K562 (cell line): ENCODE measurements at regions not wholly inside any gene's neighbourhood (a gene's known extent, or its start where the extent isn't known, plus 50 kb on each side); places are given as distances from the start of the nearest gene placed in this dataset.

Experiments used
- ATAC-seq: fragments of 200-7000 bp; cut with Tn5 transposase; 3 replicates; pipeline ENCODE4 v1.9.1; 2020; ENCODE audit warnings: moderate library complexity
- BruUV-seq: library from RNA; stranded (reverse); fragments of 400-500 nt; replicated peaks from 2 replicates; lab custom pipeline; 2021; lab: Mats Ljungman, UMichigan
- CTCF ChIA-PET: fragments of 300-600 bp; formaldehyde crosslinking; extraction: SDS; loops from one replicate; lab custom pipeline; 2021; ENCODE audit warnings: low intra/inter-chr PET ratio; lab: Yijun Ruan, JAX
- POLR2A ChIA-PET: fragments of 300-600, 350-650 bp; sonication (Branson Sonifier 250); formaldehyde crosslinking; extraction: SDS; loops from one replicate; lab custom pipeline; 2021; ENCODE audit warnings: antibody characterized with exemption, inconsistent platforms; lab: Yijun Ruan, JAX
- DNase-seq, 4 experiments: peaks; one replicate each; pipeline versions ENCODE4 v3.0.0 to v3.0.0-alpha.2; 2011 to 2018; ENCODE audit warnings: low spot score in 3 of 4, mixed read lengths in 3 of 4; ENCODE audit errors: extremely low read depth in 1 of 4
- FAIRE-seq: peaks from 2 replicates; lab custom pipeline; 2011; peaks lifted over from hg19 to GRCh38; lab: Jason Lieb, UNC
- H2AFZ ChIP-seq: 2 replicates; pipeline ENCODE4 v1.6.0; 2011; ENCODE audit warnings: low read depth, low read length, control low read depth, inconsistent platforms
- H3K27ac ChIP-seq: fragments of 200-600 bp; 3 replicates; pipeline ENCODE4 v1.8.0; 2011; ENCODE audit warnings: low read depth, mild to moderate bottlenecking, control low read depth, inconsistent platforms, low read length, moderate library complexity, mixed read lengths; ENCODE audit errors: extremely low read depth
- H3K27me3 ChIP-seq, 2 experiments: fragments of 300-600 bp in 1 of 2; 2 replicates in 1 of 2; 3 replicates in 1 of 2; pipeline versions ENCODE4 v1.6.0 to v1.8.0; 2011; ENCODE audit warnings: inconsistent platforms in 2 of 2, low read length in 2 of 2, mild to moderate bottlenecking in 1 of 2, mixed read lengths in 1 of 2, moderate library complexity in 1 of 2; ENCODE audit not compliant: control insufficient read depth in 2 of 2, insufficient read depth in 2 of 2
- H3K36me3 ChIP-seq: fragments of 300-600 bp; 3 replicates; pipeline ENCODE4 v1.8.0; 2011; ENCODE audit warnings: mild to moderate bottlenecking, low read length, inconsistent platforms; ENCODE audit not compliant: control insufficient read depth, insufficient read depth
- H3K4me1 ChIP-seq, 2 experiments: fragments of 200-600 bp in 1 of 2; replicated peaks in 1 of 2; 2 replicates in 1 of 2; 3 replicates in 1 of 2; pipeline versions ENCODE4 v1.5.1 to v1.8.0; 2011; ENCODE audit warnings: inconsistent platforms in 2 of 2, low read length in 2 of 2, mild to moderate bottlenecking in 1 of 2, mixed read lengths in 1 of 2, moderate library complexity in 1 of 2; ENCODE audit not compliant: control insufficient read depth in 2 of 2, insufficient read depth in 2 of 2
- H3K4me2 ChIP-seq: 2 replicates; pipeline ENCODE4 v1.6.1; 2011; ENCODE audit warnings: low read length, control low read depth, inconsistent platforms, mixed read lengths; ENCODE audit not compliant: insufficient read depth
- H3K4me3 ChIP-seq: fragments of 200-600 bp; sonication (generic), shearing (Covaris generic); 2 replicates; pipeline ENCODE4 v1.5.1; 2016; ENCODE audit warnings: control low read depth, inconsistent platforms
- H3K79me2 ChIP-seq: fragments of 200-600 bp; 3 replicates; pipeline ENCODE4 v1.8.0; 2011; ENCODE audit warnings: low read length, inconsistent platforms; ENCODE audit not compliant: control insufficient read depth, insufficient read depth
- H3K9ac ChIP-seq, 2 experiments: 2 replicates each; pipeline versions ENCODE4 v1.6.0 to v1.6.1; 2011; ENCODE audit warnings: low read depth in 2 of 2, low read length in 2 of 2, control low read depth in 1 of 2, inconsistent platforms in 1 of 2, mild to moderate bottlenecking in 1 of 2, mixed read lengths in 1 of 2; ENCODE audit not compliant: insufficient read depth in 1 of 2
- H3K9me1 ChIP-seq: one replicate; pipeline ENCODE4 v1.6.0; 2011; ENCODE audit warnings: inconsistent platforms, mild to moderate bottlenecking, low read length, moderate library complexity; ENCODE audit not compliant: control insufficient read depth, insufficient read depth
- H3K9me3 ChIP-seq: replicated peaks from 2 replicates; pipeline ENCODE4 v1.5.1; 2011; ENCODE audit warnings: low read depth, low read length, inconsistent platforms; ENCODE audit not compliant: control insufficient read depth, insufficient read depth
- H4K20me1 ChIP-seq: replicated peaks from 2 replicates; pipeline ENCODE4 v1.6.1; 2011; ENCODE audit warnings: low read length, inconsistent platforms, mixed read lengths; ENCODE audit not compliant: control insufficient read depth, insufficient read depth
- EP300 ChIP-seq: IDR thresholded peaks from 2 replicates; pipeline ENCODE4 v1.6.1; 2012; ENCODE audit warnings: low read length, improper control_type of control experiment
- IRF2 ChIP-seq: sonication (generic); formaldehyde crosslinking; IDR thresholded peaks from 2 replicates; pipeline ENCODE4 v1.8.1; 2022; ENCODE audit warnings: mild to moderate bottlenecking, missing genetic modification reagents
- MAZ ChIP-seq, 2 experiments: fragments of 450-650 bp in 1 of 2; sonication (generic) in 1 of 2; formaldehyde crosslinking; IDR thresholded peaks in 1 of 2; conservative IDR thresholded peaks in 1 of 2; 2 replicates each; pipeline versions ENCODE4 v1.4.0 to v1.5.0; 2020; ENCODE audit warnings: mild to moderate bottlenecking in 1 of 2, missing genetic modification reagents in 1 of 2
- SRSF3 ChIP-seq: fragments of 200-400 bp; formaldehyde crosslinking; IDR thresholded peaks from 2 replicates; pipeline ENCODE4 v1.6.1; 2016; ENCODE audit warnings: mild to moderate bottlenecking, low read length, moderate library complexity; ENCODE audit not compliant: insufficient read depth
- STAT5B ChIP-seq: fragments of 250-450 bp; sonication (Bioruptor Pico); IDR thresholded peaks from 2 replicates; pipeline ENCODE4 v1.8.0; 2021; ENCODE audit warnings: mild to moderate bottlenecking, inconsistent platforms
- XRCC4 ChIP-seq: IDR thresholded peaks from one replicate; pipeline ENCODE4 v1.6.1; 2011; ENCODE audit not compliant: insufficient read depth, insufficient read length; ENCODE audit errors: extremely low read depth
- ZNF232 ChIP-seq: sonication (generic); formaldehyde crosslinking; IDR thresholded peaks from 2 replicates; pipeline ENCODE4 v1.8.0; 2022; ENCODE audit warnings: mild to moderate bottlenecking, missing genetic modification reagents
- ZNF311 ChIP-seq: fragments of 250-450 bp; sonication (Bioruptor Pico); IDR thresholded peaks from 2 replicates; pipeline ENCODE4 v1.4.0; 2020; ENCODE audit warnings: mild to moderate bottlenecking, moderate library complexity
- WGBS: fragments of 100-300 bp; shearing (Covaris generic); methylation state at CpG from one replicate; pipeline ENCODE4 v1.1.6; 2016; ENCODE audit warnings: low coverage, mixed read lengths; ENCODE audit not compliant: insufficient coverage; ENCODE audit errors: missing lambda C conversion rate; 5-methylcytosine and 5-hydroxymethylcytosine counted together
- in situ Hi-C: fragments of 300-500 bp; cut with MboI; formaldehyde crosslinking; loops from 4 replicates; pipeline ENCODE4 v1.15.0; 2018; ENCODE audit warnings: inconsistent platforms, mixed read lengths
- intact Hi-C: fragments of 100-400 bp; cut with micrococcal nuclease; formaldehyde crosslinking; loops from 2 replicates; pipeline ENCODE4 v1.14.2; 2022
- TF ChIP-seq, protein P1 (sequence below): sonication (generic); formaldehyde crosslinking; IDR thresholded peaks from 2 replicates; pipeline ENCODE4 v1.9.0; 2022; ENCODE audit warnings: mild to moderate bottlenecking, missing genetic modification reagents
- TF ChIP-seq, protein P2 (sequence below): fragments of 200-400 bp; formaldehyde crosslinking; IDR thresholded peaks from 2 replicates; pipeline ENCODE4 v1.6.1; 2017; ENCODE audit warnings: mild to moderate bottlenecking, low read depth, low read length, moderate library complexity

DNA sequence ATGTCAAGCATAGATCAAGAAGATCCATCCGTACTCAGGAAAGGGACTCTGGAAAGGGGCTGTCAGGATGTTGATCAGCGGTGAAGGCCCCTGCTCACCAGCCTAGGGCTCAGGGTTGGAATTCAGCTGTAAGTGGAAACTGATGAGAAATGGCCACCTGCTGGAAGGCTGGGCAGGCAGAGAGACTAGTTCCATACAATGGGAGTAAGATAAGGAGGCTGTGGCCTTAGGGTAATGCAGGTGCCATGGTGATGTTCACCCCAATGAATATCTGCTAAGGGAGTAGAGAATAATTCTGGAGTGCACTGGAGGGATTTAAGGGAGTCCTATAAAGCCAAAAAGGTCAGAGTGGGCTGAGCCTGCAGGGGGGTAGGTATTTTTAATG lies 256.6 kb downstream of the CYRIA start (continued):
- TF ChIP-seq, protein P1, sequence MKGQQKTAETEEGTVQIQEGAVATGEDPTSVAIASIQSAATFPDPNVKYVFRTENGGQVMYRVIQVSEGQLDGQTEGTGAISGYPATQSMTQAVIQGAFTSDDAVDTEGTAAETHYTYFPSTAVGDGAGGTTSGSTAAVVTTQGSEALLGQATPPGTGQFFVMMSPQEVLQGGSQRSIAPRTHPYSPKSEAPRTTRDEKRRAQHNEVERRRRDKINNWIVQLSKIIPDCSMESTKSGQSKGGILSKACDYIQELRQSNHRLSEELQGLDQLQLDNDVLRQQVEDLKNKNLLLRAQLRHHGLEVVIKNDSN (CRISPR knock-in tag), result no peak
- TF ChIP-seq STAT5B (CRISPR knock-in tag) (no peak), IRF2 (no peak)

DNA sequence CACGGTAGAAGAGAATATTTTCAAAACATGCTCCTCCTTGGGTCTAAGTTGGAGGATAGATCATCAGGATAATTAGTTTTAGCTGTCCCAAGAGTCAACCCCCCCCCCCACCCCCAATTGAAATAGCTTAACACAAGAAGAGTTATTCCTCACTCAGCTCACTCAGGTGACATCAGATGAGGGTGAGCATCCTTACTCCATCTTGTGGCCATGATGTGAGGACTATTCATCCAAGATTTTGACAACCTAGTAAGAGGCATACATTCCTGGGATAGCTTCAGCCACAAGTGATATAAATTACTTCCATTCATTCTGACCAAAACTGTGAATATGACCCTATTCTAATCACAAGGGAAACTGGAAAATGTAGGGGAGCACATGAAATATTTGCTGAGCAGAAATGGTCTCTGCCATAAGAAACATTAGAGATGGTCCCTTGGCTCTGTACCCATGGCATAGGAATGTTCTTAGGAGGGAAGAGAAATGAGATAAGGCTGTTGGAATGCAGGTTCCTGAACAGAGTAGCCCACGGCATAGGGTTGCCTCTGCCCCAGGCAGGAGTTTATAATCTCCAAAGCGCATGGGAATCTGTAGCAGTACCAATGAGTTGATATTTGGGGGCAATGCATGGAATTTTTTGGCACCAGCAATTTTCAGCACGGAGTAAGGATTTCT lies 257.2 kb downstream of the CYRIA start:
- Histone ChIP-seq H3K9me3 (no peaks in the 10 kb centered on the region), H3K9ac (no peak overlapping the region), H2AFZ (no peak overlapping the region), H3K79me2 (no peaks in the 10 kb centered on the region), H3K27me3 (no peaks in the 10 kb centered on the region), H3K4me2 (no peak overlapping the region), H4K20me1 (no peaks in the 10 kb centered on the region), H3K9me1 (no peaks in the 10 kb centered on the region), H3K4me3 (no peak overlapping the region), H3K36me3 (no peaks in the 10 kb centered on the region), H3K4me1 (peaks cover 0 to 10% of the 10 kb centered on the region in 2 experiments; a peak in 3 of 5 replicates), H3K27ac (no peak overlapping the region)
- no peak for DNase-seq
- in situ Hi-C loops, result no loop called here
- no TSS peak for BruUV-seq
- no peak for FAIRE-seq
- ATAC-seq, result no peak
- WGBS, result 5% methylated on average over 4 of the region's 4 CpGs
- intact Hi-C loops, result no loop called here
- POLR2A ChIA-PET, result no interaction called here
- CTCF ChIA-PET, result no interaction called here
- TF ChIP-seq SRSF3, result no peak
- TF ChIP-seq ZNF311 (CRISPR knock-in tag), result no peak
- TF ChIP-seq MAZ (CRISPR knock-in tag; conservative IDR thresholded peaks at IDR 0.05 in 1 of 2, IDR thresholded peaks at IDR 0.05 in 1 of 2), result no peak
- TF ChIP-seq XRCC4, result no peak
- TF ChIP-seq EP300, result no peak
- TF ChIP-seq ZNF232 (CRISPR knock-in tag), result no peak
- TF ChIP-seq, protein P2, sequence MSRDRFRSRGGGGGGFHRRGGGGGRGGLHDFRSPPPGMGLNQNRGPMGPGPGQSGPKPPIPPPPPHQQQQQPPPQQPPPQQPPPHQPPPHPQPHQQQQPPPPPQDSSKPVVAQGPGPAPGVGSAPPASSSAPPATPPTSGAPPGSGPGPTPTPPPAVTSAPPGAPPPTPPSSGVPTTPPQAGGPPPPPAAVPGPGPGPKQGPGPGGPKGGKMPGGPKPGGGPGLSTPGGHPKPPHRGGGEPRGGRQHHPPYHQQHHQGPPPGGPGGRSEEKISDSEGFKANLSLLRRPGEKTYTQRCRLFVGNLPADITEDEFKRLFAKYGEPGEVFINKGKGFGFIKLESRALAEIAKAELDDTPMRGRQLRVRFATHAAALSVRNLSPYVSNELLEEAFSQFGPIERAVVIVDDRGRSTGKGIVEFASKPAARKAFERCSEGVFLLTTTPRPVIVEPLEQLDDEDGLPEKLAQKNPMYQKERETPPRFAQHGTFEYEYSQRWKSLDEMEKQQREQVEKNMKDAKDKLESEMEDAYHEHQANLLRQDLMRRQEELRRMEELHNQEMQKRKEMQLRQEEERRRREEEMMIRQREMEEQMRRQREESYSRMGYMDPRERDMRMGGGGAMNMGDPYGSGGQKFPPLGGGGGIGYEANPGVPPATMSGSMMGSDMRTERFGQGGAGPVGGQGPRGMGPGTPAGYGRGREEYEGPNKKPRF, result no peak
